ENCODE measurements at regions not wholly inside any gene's neighbourhood (a gene's known extent, or its start where the extent isn't known, plus 50 kb on each side); places are given as distances from the start of the nearest gene placed in this dataset.

DNA sequence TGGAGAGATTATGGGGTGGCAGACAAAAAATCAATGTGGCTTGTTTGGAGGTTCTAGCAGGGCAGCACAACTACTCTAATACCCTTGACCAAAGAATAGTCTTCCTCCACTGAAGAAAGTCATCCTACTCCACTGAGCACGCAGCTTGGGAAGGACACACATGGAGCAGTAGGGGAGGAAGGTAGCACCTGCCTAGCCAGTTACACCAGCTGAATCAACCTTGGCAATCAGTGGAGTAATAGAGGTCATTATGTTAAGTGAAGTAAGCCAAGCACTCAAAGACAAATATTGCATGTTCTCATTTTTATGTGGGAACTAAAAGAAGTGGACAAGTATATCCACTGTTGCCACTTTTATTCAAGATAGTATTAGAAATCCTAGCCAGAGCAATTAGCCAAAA is 555.8 kb upstream of the ALCAM start:
- Histone ChIP-seq H3K4me1 (ENCODE audit: control insufficient read depth in 5 of 5, insufficient read depth in 5 of 5, low read length in 5 of 5) (peaks cover 0 to 4% (median 0%) of the 10 kb centered on the region in 5 donors), H3K27ac (ENCODE audit: low read depth in 1 of 2, low read length in 1 of 2) (no peak overlapping the region), H3K9me3 (ENCODE audit: control insufficient read depth in 4 of 4, insufficient read depth in 3 of 4, low read length in 3 of 4) (no peaks in the 10 kb centered on the region), H3K9ac (ENCODE audit: insufficient read depth in 1 of 2, low read length in 2 of 2) (no peak overlapping the region), H3K27me3 (ENCODE audit: control insufficient read depth in 3 of 3, insufficient read depth in 3 of 3, low read length in 2 of 3) (no peaks in the 10 kb centered on the region), H3K36me3 (ENCODE audit: control insufficient read depth in 4 of 4, insufficient read depth in 4 of 4, low read length in 4 of 4) (no peaks in the 10 kb centered on the region), H3K4me3 (no peak overlapping the region)
- DNase-seq (no peak), ATAC-seq (ENCODE audit: insufficient read depth, low FRiP score) (no peak)
- 63 to 88% methylated on average over 1 of the region's 1 CpG for WGBS, 2 donors
- TF ChIP-seq CTCF (IDR thresholded peaks at IDR 0.05; ENCODE audit: control extremely low read depth, extremely low read depth) = no peak

GRCh38 chr3:104816008-104816407 is 550.7 kb upstream of the ALCAM start:
- Histone ChIP-seq H3K9me3 (ENCODE audit: control insufficient read depth in 4 of 4, insufficient read depth in 3 of 4, low read length in 3 of 4) (peaks cover 0 to 2% (median under 1%) of the 10 kb centered on the region in 4 donors), H3K4me3 (no peak overlapping the region), H3K9ac (ENCODE audit: insufficient read depth in 1 of 2, low read length in 2 of 2) (no peak overlapping the region), H3K27ac (ENCODE audit: low read depth in 1 of 2, low read length in 1 of 2) (no peak overlapping the region), H3K4me1 (ENCODE audit: control insufficient read depth in 5 of 5, insufficient read depth in 5 of 5, low read length in 5 of 5) (peaks cover 0 to 4% (median 0%) of the 10 kb centered on the region in 5 donors), H3K36me3 (ENCODE audit: control insufficient read depth in 4 of 4, insufficient read depth in 4 of 4, low read length in 4 of 4) (no peaks in the 10 kb centered on the region), H3K27me3 (ENCODE audit: control insufficient read depth in 3 of 3, insufficient read depth in 3 of 3, low read length in 2 of 3) (no peaks in the 10 kb centered on the region)
- ATAC-seq (ENCODE audit: insufficient read depth, low FRiP score) = no peak
- no peak for DNase-seq
- TF ChIP-seq CTCF (IDR thresholded peaks at IDR 0.05; ENCODE audit: control extremely low read depth, extremely low read depth) = no peak
- 29 to 39% methylated on average over 2 of the region's 2 CpGs for WGBS, 2 donors

DNA sequence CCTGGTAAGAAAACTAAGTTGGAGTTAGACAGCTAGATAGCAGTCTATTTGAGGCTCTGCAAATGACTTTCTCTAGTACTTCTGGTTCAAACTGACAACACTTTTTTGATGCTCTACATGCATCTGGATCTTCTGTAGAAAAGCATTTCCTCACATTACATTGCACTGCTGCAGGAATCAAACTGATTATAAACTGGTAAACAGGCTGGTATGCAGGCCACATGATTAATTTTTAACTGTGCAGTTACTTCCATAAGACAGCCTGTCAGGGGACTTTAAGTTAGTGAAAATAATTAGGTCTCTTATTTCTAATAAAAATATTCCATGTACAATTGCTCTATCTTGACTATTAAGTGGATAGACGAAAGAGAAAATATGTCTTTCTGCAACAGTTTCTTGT is 550.0 kb upstream of the ALCAM start:
- 78 to 80% methylated on average over 1 of the region's 1 CpG for WGBS, 2 donors
- H3K9me3 ChIP-seq (ENCODE audit: control insufficient read depth in 4 of 4, insufficient read depth in 3 of 4, low read length in 3 of 4) = peaks cover 0 to 4% (median 2%) of the 10 kb centered on the region in 4 donors

More for the DNA sequence above, 550.0 kb upstream of the ALCAM start:
- peaks cover 0 to 4% (median 0%) of the 10 kb centered on the region in 5 donors for H3K4me1 ChIP-seq (ENCODE audit: control insufficient read depth in 5 of 5, insufficient read depth in 5 of 5, low read length in 5 of 5)
- TF ChIP-seq CTCF (IDR thresholded peaks at IDR 0.05; ENCODE audit: control extremely low read depth, extremely low read depth) = no peak
- H3K27me3 ChIP-seq (ENCODE audit: control insufficient read depth in 3 of 3, insufficient read depth in 3 of 3, low read length in 2 of 3) = no peaks in the 10 kb centered on the region
- ATAC-seq (ENCODE audit: insufficient read depth, low FRiP score) = no peak
- H3K9ac ChIP-seq (ENCODE audit: insufficient read depth in 1 of 2, low read length in 2 of 2) = no peak overlapping the region
- DNase-seq = no peak
- no peaks in the 10 kb centered on the region for H3K36me3 ChIP-seq (ENCODE audit: control insufficient read depth in 4 of 4, insufficient read depth in 4 of 4, low read length in 4 of 4)
- no peak overlapping the region for H3K4me3 ChIP-seq
- no peak overlapping the region for H3K27ac ChIP-seq (ENCODE audit: low read depth in 1 of 2, low read length in 1 of 2)

Measured in lung (tissue), 11 donors.